GM18870 (cell line): ENCODE measurements at regions not wholly inside any gene's neighbourhood (a gene's known extent, or its start where the extent isn't known, plus 50 kb on each side); places are given as distances from the start of the nearest gene placed in this dataset.
"Not testable (repeated sequence)": the region's sequence is repeated elsewhere in the genome, so short reads cannot be mapped to it uniquely, and the experiment has no call there.

Experiments
- ATAC-seq: cut with Tn5 transposase; IDR thresholded peaks from one replicate; pipeline ENCODE4 v1.9.1; 2021; ENCODE audit warnings: moderate library complexity; ENCODE audit not compliant: unreplicated experiment

DNA sequence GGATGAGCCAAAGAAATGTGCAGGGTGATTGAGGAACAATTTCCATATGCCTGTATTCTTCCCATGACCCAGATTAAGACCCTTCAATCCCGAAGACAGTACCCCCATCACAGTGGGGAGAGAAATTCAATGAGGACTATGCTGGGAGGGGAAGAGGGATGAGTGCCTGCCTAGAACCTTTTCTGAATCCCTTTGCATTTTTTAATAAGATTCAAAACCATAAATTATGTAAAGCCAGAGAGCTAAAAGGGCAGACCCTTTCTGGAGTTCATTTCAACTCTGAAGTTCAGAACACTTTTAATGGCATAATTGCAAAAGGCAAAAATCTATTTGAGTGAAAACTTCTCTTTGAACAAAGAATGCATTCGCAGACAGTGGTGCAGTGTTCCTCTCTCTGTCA lies 529.5 kb downstream of the NTRK3 start:
- ATAC-seq: no peak

DNA sequence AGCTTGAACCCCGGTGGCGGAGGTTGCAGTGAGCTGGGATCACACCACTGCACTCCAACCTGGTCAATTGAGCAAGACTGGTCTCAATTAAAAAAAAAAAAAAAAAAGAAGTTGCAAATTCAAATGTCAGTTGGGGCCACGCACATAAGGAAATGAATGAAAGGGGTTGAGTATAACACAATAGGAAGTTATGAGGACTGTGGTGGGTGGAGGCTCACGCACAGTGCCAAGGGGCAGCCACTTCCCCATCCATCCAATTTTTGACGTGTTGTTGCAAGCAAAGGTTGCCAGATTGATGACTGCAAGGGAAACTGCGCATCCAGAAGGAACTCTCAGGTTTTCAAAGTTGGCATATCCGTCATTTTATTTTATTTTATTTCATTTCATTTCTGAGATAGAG lies 532.2 kb downstream of the NTRK3 start:
- no peak for ATAC-seq

DNA sequence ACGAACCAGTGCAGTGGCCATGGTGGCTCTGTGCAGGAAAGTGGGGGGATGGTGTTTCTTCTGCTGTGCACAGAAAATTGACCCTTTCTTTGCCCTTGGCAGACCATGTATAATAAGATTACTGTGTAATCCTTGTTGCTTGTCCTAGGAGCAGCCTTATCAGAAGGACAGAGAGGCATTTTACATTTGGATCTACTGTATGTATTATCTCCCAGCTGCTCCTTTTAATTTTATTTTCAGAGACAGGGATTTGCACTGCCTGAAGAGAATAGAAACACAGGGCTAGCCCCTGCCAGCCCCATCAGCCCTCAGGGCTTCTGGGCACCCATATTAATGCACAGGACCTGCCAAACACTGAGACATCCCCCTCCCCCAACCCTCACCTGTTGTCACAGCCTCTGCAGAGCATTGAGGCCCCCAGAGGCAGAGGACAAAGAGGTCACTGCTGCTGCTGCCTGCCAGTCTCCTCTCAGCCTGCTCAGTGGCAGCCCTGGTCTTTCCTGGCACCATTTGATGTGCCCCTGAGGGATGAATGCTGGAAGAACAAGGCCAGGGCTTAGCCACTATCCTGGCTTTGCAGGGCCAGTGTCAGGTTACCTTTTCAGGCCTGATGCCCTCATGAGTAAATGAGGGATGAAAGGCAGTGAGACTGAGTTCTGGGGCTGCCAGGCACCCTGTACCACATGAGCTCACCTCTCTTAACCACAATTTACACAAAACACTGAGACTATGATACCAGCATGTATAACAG lies 533.4 kb downstream of the NTRK3 start:
- no peak for ATAC-seq

DNA sequence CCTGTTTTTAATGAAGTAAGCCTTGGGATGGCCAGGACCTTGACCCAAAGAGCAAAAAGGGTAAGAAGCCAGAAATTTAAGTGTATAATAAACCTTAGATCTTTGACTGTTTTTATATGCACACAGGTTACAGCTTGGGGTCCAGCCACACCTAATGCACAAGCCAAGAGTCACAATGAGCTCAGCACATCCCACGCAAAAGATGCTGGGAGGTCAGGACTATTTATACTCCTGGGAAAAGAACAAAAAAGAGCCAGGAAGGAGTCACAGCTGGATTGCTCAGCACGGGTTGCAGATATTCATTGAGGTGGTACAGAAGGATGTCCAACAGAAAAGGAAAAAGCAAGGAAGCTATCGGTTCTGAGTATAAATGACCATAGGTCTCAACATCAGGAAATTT lies 536.3 kb downstream of the NTRK3 start:
- no peak for ATAC-seq

DNA sequence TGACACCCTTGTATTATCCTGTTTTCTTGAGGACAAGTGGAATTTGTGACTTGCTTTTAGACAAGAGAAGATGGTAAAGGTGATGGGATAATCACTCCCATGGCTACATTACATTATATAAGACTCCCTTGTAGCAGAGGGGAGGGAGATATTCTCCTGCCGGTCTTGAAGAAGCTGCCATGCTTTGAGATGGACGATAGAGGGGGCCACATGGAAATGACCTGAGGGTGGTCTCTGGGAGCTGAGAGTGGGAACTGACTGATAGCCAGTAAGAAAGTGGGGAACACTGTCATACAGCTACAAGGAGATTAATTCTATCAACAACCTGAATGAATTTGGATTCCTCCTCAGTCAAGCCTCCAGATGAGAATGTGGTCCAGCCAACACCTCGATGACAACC lies 540.1 kb downstream of the NTRK3 start:
- ATAC-seq: no peak

DNA sequence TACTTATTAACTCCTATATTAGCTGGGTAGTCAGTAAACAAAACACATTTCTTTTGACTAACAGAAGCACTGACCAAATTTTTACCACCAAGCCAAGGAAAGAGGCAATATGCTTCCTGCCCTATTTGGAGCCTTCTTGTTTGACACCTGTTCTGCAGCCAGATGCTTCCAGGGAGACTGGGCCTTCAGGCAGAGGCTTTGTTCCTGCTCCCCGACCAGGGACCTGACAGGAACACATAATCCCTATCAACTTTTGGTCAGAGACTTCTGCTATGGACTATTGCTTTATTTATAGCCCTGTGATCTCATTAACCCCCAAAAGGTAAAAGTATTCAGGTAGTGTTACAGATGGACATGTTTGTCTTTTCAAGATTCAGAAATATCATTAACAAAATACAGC lies 541.3 kb downstream of the NTRK3 start:
- no peak for ATAC-seq

DNA sequence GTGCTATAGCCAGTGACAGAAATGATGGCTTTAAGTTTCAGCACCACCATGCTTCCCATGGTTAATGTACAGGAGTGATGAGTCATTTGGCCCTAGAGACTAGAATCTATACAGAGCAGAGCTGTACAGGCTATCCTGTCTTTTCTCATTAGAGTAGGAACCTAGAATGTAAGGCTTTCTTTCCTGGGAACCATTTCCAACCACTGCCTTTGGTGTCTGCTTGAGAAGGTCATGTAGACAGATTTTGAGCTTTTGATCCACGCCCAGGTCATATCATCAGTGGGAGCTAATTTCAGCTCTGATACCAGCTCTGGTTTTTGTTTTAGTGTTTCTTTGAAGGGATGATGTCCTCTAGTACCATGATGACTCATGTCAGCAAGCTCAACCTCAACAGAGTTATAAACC lies 543.1 kb downstream of the NTRK3 start:
- no peak for ATAC-seq

DNA sequence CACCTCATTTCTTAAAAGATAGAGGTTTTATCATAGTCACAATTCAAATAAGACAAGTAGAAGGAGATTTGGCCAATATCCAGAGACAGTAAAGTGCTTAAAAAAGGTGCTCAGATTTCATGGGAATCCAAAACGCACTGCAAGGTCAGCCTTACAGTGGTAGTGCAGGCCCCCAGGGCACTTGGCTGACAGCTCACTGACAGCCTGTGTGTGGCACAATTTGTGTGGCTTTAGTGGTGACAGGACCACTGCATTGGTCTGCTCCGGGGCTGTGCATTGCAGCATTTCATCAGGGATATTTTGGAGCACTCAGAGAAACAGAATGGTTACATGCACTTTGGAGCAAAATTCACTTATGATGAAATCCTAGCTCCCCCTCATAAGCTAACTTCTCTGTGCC lies 544.3 kb downstream of the NTRK3 start:
- no peak for ATAC-seq

DNA sequence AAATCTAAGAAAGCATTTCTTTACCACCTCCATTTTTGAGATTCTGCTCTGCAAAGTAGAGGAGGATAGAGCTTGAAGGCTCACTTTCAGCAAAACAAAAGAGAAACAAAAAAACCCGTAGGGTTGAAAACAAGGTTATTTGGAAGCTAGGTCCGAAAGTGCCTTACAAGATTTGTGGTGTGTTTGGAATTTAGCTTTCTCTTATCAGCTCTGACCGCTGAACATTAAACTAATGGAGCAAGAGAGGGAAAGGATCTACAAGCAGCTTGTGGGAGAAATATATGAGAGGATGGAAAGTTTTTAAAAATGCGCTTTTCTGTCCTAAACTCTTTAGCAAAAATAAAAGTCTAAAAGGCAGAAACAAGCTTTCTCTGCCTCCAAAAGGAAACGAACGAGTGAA lies 545.5 kb downstream of the NTRK3 start:
- no peak for ATAC-seq

DNA sequence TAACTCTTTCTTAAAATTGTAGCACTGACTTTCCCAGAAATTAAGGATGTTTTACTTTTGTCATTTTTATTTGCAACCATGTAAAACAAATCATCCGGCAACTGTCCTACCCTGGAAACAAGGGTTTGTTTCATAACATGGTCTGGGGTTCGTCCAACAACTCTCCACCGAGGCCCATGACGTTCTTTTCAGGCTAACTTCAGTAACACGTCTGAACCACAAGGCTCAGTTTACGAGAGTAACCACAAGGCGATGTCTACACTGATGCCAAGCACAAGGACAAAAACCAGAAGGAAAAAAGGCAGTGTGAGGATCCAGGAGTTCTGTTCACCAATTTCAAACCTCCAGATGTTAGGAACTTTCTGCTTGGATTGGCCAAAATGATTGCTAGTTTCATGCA lies 546.1 kb downstream of the NTRK3 start:
- no peak for ATAC-seq

DNA sequence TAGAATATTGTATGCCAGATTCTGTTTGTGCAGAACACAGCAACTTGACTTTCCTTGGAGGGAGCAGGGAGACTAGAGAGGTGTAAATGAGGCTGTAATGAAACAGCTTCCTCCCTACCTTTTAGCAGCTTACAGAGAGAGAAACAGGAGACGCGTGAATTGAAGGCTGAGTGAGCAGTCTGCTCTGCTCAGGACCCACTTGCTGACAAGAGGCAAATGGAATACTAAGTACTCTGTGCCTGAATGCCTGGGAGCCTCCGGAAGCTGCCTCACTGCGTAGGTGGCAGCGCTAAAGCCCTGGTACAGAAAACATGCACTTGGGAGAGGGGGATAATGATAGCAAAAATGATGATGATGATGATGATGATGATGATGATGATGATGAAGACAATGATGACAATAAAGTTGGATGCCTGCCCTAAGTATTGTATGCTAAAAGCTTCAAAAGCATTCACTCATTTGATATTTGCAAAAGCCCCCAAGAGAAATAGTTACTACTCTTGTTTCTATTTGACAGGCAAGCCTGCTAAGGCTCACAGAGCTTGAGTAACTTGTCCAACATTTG lies 548.9 kb downstream of the NTRK3 start:
- no peak for ATAC-seq

DNA sequence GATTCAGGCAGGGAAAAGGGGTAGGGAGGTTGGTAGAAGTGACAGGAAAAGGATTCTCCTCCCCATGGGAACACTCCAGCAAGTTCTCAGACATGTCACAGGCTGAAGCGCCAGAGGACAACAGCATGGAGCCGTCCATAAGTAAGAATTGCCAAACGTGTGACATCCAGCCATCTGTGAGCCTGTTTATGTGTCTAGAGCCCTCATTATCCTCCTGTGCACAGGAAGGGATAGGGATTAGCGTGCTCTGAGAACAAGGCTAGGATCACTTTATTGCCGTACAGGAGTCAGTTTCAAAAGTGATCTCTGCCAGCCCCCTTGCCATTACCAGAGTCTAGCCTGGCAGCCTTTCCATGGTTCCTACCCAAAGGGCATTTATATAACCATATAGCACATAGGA lies 549.5 kb downstream of the NTRK3 start:
- ATAC-seq: no peak

DNA sequence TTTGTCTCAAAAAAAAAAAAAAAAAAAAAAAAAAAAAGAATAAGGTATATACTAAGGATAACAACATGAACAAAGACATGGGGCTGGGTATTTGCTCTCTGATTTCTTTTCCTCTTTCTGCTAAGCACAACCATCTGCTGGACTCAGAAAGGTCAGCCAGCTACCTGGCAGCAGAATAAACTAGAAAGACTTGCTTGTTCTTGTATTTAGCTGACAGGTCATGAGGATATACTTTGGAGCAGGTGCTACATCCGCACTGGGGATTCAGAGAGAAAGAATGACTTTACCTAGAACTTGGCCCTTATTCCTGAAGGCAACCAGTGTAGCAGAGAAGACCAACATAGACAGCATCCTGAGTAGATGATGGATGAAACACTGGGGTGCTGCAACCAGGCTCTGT lies 550.5 kb downstream of the NTRK3 start:
- no peak for ATAC-seq

DNA sequence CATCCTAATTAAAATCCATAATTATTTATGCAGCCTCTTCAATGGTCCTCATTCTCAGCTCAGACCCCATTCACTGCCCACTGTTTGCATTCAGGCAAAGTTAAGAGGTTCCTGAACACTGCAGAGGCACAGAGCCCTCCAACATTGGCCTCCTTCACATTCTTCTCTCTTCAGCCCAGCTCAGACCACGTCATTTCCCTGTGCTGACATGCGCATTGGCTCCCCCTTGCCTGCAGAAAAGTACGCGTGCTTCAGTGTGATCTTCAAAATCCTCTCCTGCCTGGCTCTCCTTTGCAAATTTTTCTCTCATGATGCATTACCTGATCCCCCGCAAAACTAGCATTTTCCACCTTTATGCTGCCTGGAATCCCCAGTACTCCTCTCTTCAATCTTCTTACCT lies 552.3 kb downstream of the NTRK3 start:
- no peak for ATAC-seq

DNA sequence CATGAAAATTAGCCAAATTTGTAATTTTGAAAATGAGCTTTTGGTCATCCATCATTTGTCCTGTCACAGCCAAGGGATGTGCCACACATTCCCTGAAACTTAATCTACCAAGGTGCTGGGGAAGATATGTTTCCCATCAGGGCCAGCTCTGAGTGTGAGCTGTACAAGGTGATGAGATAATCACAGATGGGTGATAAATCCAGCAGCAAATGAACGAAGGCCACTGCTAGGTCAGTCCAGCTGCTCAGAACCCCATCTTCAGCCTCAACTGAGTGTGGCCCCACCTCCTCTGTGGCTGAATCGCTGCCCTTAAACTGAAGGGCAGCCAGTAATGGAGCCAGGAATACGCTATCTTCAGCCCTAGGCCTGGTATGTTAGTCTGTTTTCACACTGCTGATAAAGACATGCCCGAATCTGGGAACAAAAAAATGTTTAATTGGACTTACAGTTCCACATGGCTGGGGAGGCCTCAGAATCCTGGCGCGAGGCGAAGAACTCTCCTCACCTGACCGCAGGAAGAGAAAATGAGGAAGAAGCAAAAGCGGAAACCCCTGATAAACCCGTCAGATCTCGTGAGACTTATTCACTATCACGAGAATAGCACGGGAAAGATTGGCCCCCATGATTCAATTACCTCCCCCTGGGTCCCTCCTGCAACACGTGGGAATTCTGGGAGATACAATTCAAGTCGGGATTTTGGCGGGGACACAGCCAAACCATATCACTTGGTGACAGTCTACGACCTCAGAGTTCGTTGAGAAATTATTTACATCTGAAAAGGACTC lies 553.0 kb downstream of the NTRK3 start:
- ATAC-seq: no peak

DNA sequence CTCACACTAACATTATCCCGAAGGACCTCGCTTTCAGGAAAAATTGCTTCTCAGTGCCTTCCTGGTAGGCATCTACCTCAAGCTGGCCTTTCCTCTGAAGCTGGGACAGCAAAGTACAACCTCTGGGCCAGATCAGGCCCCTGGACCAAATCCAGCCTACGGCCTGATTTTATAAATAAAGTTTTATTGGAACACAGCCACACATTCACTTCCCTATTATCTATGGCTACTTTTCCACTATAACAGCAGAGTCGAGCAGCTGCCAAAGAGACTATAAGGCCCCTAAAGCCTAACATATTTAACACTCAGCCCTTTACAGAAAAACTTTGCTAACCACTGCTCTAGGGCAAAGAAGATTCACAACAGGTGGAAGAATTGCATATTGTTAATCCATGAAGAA lies 554.3 kb downstream of the NTRK3 start:
- ATAC-seq: no peak

DNA sequence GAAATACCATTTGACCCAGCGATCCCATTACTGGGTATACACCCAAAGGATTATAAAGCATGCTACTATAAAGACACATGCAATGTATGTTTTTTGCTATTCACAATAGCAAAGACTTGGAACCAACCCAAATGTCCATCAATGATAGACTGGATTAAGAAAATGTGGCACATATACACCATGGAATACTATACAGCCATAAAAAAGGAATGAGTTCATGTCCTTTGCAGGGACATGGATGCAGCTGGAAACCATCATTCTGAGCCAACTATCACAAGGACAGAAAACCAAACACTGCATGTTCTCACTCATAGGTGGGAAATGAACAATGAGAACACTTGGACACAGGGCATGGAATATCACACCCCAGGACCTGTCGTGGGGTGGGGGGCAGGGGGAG lies 558.1 kb downstream of the NTRK3 start:
- not testable (repeated sequence) for ATAC-seq

DNA sequence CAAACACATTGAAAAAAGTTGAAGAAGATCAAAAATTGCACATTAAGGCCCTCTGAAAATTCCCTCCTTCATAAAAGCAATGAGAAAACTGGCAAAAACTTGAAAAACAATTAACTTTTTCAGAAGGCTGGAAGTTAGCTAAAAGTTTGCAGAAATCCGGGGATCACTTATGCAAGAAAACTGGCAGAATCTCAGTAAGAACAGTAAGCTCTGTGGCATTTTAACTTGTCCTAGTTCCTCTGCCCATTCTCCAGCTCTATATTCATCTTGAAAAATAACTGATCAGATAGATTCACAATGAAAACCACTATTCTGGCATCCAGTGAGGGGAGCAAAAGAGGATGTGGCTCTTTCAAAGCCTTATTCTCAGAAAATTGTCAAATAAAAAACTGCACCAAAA lies 566.8 kb downstream of the NTRK3 start:
- ATAC-seq: no peak

DNA sequence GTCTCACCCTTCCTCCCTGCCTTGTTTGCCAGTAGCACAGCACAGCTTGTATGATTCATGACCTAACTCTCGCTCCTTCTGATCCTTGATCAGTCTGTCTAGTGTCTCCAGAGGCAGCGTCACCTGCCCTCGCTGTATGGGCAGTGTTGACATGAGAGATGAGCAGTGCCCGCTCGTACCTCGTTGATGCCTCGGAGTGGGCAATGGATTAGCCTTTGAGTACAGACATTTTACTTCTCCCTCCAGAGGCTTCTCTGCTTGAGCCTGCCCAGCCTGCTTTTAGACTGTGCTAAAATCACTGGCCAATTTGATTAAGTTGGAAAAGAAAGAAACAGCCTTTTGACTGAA lies 569.0 kb downstream of the NTRK3 start:
- ATAC-seq: no peak

DNA sequence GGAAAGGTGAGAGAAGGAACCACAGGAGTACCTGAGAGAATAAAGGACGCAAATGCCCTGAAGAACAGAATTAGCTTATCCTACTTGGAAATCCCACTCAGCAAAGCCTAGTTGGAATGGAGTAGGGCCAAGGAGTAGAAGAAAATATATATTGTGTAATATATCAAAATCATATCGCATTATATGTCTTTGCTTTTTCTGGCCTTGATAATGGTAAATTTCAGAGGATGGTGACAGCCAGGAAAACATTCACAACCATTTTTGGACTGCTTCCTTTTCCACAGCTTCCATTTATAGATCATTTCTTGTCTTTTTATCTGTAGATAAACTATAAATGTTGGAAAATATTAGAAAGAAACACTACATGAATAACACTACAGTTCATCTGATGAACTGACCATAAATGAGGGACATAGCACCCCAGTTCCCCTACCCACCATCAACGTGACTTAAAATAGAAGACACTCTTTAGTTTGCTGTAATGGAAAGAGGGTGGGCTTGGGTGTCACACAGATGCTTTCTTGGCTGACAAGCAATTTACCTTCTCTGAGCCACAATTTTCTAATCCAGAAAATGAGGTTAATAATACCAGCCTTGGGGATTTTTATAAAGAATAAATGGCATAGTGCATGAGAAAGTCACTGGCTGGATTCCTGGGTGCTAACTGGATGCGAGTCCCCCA lies 569.6 kb downstream of the NTRK3 start:
- no peak for ATAC-seq

DNA sequence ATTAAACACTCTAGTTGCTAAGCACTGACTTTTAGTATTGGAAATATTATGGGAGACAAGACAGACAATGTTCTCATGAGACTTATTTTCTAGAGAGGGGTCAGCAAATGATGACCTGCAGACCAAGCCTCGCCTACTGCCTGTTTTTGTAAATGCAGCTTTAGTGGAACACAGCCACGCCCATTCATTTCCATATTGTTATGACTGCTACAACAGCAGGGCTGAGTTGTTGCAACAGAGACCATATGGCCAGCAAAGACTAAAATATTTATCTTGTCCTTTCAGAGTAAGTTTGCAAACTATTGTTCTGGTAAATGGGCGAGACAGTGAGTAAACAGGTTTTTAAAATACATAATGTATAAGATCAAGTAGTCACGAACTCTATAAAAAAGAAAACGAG lies 570.2 kb downstream of the NTRK3 start:
- ATAC-seq: no peak

DNA sequence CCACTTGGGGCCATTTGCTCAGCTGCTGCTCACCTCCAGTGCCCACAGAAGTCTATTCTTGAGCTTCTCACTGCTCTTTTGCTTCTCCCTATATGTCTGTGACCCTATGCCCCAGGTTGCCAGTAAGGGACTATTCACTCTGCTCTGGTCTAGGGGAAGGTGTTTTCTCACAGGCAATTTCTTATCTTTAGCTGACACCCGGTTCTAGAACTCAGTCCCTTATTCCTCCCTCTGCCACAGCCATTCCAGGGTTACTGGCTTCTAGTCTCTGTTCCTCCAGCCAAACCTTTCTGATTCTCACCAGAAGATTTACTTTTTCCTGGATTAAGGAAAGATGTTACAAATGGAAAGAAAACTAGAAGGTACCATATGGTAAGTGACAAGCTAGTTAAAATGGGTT lies 574.0 kb downstream of the NTRK3 start:
- no peak for ATAC-seq
